ENCODE measurements at regions not wholly inside any gene's neighbourhood (a gene's known extent, or its start where the extent isn't known, plus 50 kb on each side); places are given as distances from the start of the nearest gene placed in this dataset.
"Not testable (repeated sequence)": the region's sequence is repeated elsewhere in the genome, so short reads cannot be mapped to it uniquely, and the experiment has no call there.

GRCh38 chr5:118126159-118126558 is 862.2 kb downstream of the DTWD2 start:
- no peak overlapping the region for H3K4me3 ChIP-seq
- DNase-seq (ENCODE audit: extremely low spot score in 2 of 2), result no peak
- H3K27me3 ChIP-seq, result no peaks in the 10 kb centered on the region
- TF ChIP-seq POLR2AphosphoS5 (IDR thresholded peaks at IDR 0.05; ENCODE audit: insufficient read depth in 1 of 2, low read depth in 1 of 2) (no peak), POLR2A (IDR thresholded peaks at IDR 0.05) (no peak), CTCF (IDR thresholded peaks at IDR 0.05) (no peak)
- no peaks in the 10 kb centered on the region for H3K4me1 ChIP-seq
- intact Hi-C loops (cut with DNase I), result no loop called here
- H3K9me3 ChIP-seq, result no peaks in the 10 kb centered on the region
- no peaks in the 10 kb centered on the region for H3K36me3 ChIP-seq
- no peak overlapping the region for H3K27ac ChIP-seq

- Histone ChIP-seq H3K27ac (no peak overlapping the region), H3K4me3 (no peak overlapping the region), H3K27me3 (no peaks in the 10 kb centered on the region), H3K36me3 (no peaks in the 10 kb centered on the region), H3K4me1 (no peaks in the 10 kb centered on the region), H3K9me3 (no peaks in the 10 kb centered on the region)
- DNase-seq (ENCODE audit: extremely low spot score in 2 of 2), result no peak
- TF ChIP-seq CTCF (IDR thresholded peaks at IDR 0.05) (no peak), POLR2AphosphoS5 (IDR thresholded peaks at IDR 0.05; ENCODE audit: insufficient read depth in 1 of 2, low read depth in 1 of 2) (no peak), POLR2A (IDR thresholded peaks at IDR 0.05) (no peak)
- intact Hi-C loops (cut with DNase I), result no loop called here
These were observed 862.7 kb downstream of the DTWD2 start for GRCh38 chr5:118125687-118126086.

GRCh38 chr5:118121258-118121657 is 867.1 kb downstream of the DTWD2 start:
- TF ChIP-seq POLR2AphosphoS5 (IDR thresholded peaks at IDR 0.05; ENCODE audit: insufficient read depth in 1 of 2, low read depth in 1 of 2), result no peak
- TF ChIP-seq CTCF (IDR thresholded peaks at IDR 0.05), result no peak
- TF ChIP-seq POLR2A (IDR thresholded peaks at IDR 0.05), result no peak
- intact Hi-C loops (cut with DNase I), result no loop called here
- H3K27ac ChIP-seq, result no peak overlapping the region
- no peaks in the 10 kb centered on the region for H3K9me3 ChIP-seq
- no peaks in the 10 kb centered on the region for H3K27me3 ChIP-seq
- no peaks in the 10 kb centered on the region for H3K36me3 ChIP-seq
- no peaks in the 10 kb centered on the region for H3K4me1 ChIP-seq
- no peak overlapping the region for H3K4me3 ChIP-seq
- DNase-seq (ENCODE audit: extremely low spot score in 2 of 2), result no peak

- DNase-seq (ENCODE audit: extremely low spot score in 2 of 2), result no peak
- H3K27ac ChIP-seq, result no peak overlapping the region
- H3K4me1 ChIP-seq, result no peaks in the 10 kb centered on the region
- TF ChIP-seq POLR2A (IDR thresholded peaks at IDR 0.05) (no peak), CTCF (IDR thresholded peaks at IDR 0.05) (no peak), POLR2AphosphoS5 (IDR thresholded peaks at IDR 0.05; ENCODE audit: insufficient read depth in 1 of 2, low read depth in 1 of 2) (no peak)
- no peaks in the 10 kb centered on the region for H3K27me3 ChIP-seq
- H3K36me3 ChIP-seq, result no peaks in the 10 kb centered on the region
- H3K9me3 ChIP-seq, result no peaks in the 10 kb centered on the region
- intact Hi-C loops (cut with DNase I), result no loop called here
- no peak overlapping the region for H3K4me3 ChIP-seq
These were observed 872.6 kb downstream of the DTWD2 start for GRCh38 chr5:118115791-118116190.

GRCh38 chr5:118111956-118112355 is 876.4 kb downstream of the DTWD2 start:
- no peaks in the 10 kb centered on the region for H3K9me3 ChIP-seq
- TF ChIP-seq POLR2A (IDR thresholded peaks at IDR 0.05), result no peak
- TF ChIP-seq CTCF (IDR thresholded peaks at IDR 0.05), result no peak
- no peak for TF ChIP-seq POLR2AphosphoS5 (IDR thresholded peaks at IDR 0.05; ENCODE audit: insufficient read depth in 1 of 2, low read depth in 1 of 2)
- no peak overlapping the region for H3K27ac ChIP-seq
- intact Hi-C loops (cut with DNase I), result no loop called here
- DNase-seq (ENCODE audit: extremely low spot score in 2 of 2), result no peak
- no peaks in the 10 kb centered on the region for H3K4me1 ChIP-seq
- no peaks in the 10 kb centered on the region for H3K36me3 ChIP-seq
- no peaks in the 10 kb centered on the region for H3K27me3 ChIP-seq
- no peak overlapping the region for H3K4me3 ChIP-seq

GRCh38 chr5:118107246-118107645 is 881.1 kb downstream of the DTWD2 start:
- H3K9me3 ChIP-seq; H3K4me1 ChIP-seq; H3K27me3 ChIP-seq; H3K4me3 ChIP-seq; H3K27ac ChIP-seq; DNase-seq (ENCODE audit: extremely low spot score in 2 of 2); H3K36me3 ChIP-seq; intact Hi-C loops (cut with DNase I): not testable (repeated sequence)

Data from vagina (tissue), 2 donors.